Ramos (cell line): ENCODE measurements at regions not wholly inside any gene's neighbourhood (a gene's known extent, or its start where the extent isn't known, plus 50 kb on each side); places are given as distances from the start of the nearest gene placed in this dataset.
"Not testable (repeated sequence)": the region's sequence is repeated elsewhere in the genome, so short reads cannot be mapped to it uniquely, and the experiment has no call there.

Experiments used
- in situ Hi-C: fragments of 300-500 bp; cut with MboI; formaldehyde crosslinking; loops from one replicate; pipeline ENCODE4 v1.14.3; 2022; ENCODE audit warnings: low sequenced_read_pairs; ENCODE audit not compliant: unreplicated experiment

DNA sequence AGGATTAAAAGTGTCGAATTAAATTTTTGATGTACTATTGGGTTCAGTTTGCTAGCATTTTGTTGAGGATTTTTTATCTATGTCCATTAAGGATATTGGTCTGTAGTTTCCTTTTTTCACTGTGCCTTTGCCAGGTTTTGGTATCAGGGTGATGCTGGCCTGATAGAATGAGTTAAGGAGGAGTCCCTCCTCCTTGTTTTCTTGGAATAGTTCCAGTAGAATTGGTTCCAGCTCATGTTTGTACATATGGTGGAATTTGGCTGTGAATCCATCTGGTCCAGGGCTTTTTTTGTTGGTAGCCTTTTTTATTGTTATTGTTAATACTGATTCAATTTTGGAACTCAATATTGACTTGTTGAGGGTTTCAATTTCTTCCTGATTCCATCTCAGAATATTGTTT lies 141.8 kb downstream of the SIM1 start:
- in situ Hi-C loops, result no loop called here

DNA sequence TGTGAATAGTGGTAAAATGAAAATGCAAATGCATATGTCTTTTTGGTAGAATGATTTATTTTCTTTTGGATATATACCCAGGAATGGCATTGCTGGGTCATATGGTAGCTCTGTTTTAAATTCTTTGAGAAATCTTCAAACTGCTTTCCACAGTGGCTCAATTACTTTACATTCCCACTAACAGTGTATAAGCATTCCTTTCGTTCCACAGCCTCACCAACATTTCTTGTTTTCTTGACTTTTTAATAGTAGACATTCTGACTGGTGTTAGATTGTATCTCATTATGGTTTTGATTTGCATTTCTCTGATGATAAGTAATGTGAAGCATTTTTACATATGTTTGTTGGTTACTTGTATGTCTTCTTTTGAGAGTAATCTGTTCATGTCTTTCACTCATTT lies 144.0 kb downstream of the SIM1 start:
- in situ Hi-C loops, result no loop called here

DNA sequence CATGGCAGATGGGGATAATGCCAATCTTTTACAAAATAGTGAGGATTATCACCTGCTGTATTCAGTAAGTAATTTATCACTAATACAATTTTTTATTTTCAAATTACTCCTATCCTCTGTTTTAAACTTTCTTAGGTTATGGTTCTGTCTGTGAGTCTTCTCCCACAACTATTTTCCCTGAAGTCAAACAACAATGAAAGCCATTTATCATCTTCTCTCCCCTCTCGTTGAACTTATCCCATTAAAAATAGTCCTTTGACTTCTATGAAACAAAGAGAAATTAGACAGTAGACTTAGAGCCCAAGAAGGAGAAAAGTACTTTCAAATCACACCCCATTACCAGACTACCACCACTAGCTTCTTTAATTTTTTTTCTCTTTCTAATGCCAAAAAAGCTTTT lies 147.7 kb downstream of the SIM1 start:
- in situ Hi-C loops, result no loop called here

DNA sequence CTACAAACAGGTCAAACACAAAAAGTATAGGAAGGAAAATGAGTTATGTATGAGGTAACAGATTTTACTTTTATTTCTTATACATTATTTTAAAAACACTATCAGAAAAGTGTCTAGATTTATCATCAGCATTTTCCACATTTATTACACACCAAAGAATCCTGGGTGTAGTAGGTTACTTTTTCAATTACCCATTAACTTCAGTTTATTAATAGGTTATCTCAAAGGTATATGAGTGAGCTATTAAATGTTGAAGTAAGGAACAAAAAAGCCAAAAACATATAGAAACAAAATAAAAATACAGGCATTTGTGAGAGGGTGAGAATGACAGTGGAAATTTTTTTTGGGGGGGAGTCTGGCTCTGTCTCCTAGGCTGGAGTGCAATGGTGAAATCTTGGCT lies 150.5 kb downstream of the SIM1 start:
- in situ Hi-C loops, result no loop called here

DNA sequence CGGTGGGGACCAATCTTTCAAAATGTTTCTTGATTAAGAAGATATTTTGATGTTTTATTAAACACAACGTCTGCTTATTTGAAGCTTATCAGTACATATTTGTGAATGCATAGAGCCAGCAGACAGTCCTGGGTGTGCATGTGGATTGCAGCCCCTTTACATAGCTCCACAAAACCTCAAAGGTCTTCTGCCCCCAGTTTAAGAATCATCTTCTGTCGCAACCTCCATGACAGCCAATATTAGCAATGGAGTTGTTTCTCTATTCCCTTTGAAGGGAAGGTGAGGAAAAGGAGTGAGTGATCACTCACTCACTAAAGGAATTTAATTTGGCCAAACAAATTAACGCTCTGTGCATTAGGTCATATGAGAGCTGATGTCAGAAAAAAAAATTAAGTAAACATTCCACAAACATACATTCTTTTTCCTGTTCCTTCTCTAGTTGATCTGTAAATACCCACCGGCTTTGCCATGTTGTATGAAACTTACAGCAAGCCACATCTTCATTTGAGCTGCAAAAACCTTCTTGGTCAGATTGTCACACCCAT lies 152.9 kb downstream of the SIM1 start:
- in situ Hi-C loops, result no loop called here

DNA sequence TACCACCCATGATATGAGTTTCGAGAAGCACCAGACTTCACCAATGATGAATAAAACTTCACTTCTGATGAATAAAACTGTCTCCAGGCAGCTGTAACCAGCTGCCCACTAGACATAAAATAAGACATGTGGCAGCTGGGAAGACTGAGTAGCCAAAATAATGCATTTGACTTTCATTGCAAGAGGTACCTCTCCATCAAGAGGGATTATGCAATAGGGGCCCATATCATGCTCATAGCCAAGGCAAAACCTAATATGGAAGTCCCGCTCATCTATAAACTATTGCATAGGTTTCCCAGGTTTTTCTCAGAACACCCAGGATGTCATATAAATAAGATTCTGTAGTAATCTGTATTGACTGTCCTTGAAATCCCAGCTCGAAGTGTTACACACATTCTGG lies 155.5 kb downstream of the SIM1 start:
- in situ Hi-C loops, result no loop called here

DNA sequence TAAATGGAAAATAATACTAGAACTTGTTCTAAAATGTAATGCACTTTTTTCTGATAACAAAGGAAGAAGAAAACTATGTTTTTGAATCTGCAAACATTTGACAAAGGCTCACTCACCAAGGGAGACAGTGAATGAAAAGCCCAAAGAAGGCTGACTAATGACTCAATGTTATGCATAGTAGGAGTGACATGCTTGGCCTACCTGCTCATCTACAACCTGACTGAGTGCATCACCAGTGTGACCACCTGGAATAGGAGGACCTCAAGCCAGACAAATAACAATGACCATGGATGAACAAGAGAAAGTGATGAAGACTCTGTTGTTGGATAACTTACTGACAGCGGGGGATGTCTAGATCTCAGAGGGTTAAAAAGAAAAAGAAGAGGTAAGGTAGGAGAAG lies 157.2 kb downstream of the SIM1 start:
- in situ Hi-C loops, result no loop called here

DNA sequence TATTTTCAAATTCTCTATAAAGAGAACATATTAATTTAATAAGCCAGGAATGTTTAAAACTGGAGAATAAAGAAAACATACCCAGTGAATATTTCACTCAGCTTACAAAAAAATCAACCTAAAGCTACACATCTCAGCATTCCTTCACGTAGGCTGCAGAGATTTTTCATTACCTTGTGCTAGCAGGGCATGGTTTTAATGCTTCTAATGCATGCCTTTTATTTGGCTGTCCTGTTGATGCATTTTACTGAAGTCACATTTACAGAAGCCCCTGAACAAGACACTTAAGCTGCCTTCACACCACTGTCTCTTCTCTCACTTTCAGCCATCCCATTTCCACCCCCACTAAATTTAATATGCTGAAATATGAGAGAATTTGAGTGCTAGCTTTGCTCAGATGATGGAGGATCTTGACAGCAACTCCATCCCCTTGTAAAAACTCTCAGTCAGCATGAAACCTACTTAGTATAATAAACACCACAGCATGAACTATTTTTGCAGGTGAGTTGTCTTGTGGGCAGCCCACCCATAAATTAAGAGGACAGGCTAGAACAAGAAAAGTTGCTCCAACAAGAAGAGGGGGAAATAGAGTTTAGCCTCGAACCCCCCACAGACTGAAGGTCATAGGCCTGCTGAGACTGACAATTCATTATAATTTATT lies 159.4 kb downstream of the SIM1 start:
- in situ Hi-C loops, result no loop called here

DNA sequence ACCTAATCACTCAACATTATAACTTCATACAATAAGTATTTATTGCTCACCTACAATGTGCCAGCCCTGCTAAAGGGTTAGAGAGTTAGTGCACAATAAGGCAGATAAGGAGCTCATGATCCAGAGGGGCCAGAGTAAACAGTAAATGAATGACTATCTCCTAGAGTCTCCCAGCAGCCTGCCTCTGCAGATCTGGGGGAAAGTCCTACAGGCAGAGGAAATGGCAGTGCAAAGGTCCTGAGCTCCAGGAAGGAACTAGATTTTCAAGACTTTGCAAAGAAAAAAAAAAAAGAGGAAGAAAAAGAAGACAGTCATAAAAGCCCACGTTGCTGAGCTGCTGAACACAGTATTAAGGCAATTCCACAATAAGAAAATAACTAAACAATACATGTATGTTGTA lies 160.1 kb downstream of the SIM1 start:
- in situ Hi-C loops, result no loop called here

DNA sequence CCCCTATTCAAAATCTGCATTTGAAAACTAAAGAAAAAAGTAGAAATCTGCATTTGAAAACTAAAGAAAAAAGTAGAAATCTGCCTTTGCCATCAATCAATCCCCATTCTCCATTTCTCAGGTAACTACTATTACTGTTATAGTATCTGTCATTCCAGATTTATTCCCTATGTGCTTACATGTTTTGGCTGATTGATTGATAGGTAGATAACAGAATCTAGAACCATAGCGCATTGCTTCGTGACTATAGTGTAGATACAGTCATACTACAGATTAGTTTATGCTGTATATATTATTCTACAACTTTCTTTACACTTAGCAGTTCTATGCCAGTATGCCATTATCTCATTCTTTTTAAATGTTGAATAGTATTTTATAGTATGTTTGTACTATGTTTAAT lies 163.0 kb downstream of the SIM1 start:
- in situ Hi-C loops, result no loop called here

DNA sequence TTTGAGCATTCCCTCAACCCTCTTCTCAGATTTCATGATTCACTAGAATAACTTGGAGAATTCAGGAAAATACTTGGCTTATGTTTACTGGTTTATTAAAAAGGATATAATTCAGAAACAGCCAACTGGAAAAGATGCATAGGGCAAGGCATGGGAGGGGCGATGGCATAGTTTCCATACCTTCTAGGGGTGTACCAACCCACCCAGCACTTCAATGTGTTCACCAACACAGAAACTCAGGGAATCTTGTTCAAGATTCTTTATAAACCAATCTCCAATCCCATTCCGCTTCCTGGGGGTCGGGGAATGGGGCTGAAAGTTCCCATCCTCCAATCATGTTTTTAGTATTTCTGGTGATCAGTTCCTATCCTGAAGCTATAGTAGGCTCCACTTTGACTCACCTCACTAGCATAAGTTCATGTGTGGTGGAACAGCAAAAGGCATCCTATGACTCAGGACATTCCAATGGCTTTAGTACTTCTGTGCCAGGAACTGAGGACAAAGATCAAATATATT lies 164.4 kb downstream of the SIM1 start:
- in situ Hi-C loops, result no loop called here

DNA sequence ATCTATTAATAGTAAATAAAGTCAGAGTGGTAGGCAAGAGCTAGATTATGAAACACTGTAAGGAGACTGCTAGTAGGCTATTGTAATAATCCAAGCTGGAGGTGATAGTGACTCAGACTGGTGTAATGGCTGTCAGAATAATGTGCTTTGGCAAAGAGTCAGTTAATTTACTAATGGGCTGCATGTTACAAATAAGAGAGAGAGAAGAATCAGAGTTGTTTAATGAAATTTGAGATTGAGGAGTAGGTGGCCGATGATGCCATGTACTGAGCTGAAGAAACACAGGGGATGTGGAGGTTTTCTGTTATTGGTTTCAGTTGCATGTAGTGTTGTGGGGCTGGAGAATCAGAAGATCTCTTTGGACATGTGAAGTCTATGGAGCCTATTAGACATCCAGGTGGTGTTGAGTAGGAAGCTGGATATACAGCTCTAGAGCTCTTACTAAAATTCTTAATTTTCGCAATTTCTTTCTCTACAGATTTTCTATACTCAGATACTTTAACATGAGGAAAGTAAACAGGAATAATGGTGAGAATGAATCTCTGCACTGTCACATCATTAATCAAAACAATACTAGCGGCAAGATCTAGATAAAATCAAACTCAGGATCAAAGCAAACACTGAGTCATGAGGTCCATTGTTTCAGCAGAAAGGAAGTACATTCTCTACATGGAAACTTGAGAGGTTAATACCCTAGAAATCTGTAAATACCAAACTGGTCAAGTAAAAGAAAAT lies 167.7 kb downstream of the SIM1 start:
- in situ Hi-C loops, result no loop called here

DNA sequence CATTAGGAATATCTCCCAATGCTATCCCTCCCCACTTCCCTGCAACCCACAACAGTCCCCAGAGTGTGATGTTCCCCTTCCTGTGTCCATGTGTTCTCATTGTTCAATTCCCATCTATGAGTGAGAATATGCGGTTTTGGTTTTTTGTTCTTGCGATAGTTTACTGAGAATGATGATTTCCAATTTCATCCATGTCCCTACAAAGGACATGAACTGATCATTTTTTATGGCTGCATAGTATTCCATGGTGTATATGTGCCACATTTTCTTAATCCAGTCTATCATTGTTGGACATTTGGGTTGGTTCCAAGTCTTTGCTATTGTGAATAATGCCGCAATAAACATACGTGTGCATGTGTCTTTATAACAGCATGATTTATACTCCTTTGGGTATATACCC lies 169.5 kb downstream of the SIM1 start:
- in situ Hi-C loops, result not testable (repeated sequence)

DNA sequence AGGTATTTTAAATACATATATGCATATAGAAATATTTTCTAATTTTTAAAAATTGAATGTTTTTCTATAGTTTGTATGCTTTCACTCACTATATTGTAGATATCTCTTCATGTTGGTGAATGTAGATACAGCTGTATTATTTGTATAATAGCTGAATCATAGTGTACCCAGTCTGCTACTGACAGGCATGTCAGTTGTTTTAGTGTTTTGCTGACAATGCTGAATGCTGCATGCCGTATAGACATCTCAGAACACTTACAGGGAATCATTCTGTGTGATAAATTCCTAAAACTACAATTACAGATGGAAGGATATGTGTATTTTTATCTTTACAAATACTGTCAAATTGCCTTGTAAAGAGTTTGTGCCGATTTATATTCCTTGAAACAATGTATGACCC lies 175.4 kb downstream of the SIM1 start:
- in situ Hi-C loops, result no loop called here

DNA sequence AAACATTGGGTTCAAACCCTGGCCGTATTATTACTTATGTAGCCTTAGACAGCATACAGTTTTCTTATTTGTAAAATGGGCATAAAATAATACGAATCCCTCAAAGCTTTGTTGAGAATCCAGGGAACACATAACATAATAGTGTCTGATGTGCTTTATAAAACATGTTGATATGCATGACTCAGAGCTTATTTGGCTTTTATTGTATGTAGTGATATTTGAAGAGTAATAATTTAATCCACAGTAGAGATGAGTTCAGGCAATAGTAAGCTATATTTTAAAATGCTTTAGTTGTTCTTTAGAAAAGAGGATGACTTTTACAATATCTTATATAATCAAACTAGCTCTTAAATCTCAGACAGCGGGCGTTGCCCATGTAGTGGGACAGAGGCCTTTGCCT lies 176.4 kb downstream of the SIM1 start:
- in situ Hi-C loops, result no loop called here

DNA sequence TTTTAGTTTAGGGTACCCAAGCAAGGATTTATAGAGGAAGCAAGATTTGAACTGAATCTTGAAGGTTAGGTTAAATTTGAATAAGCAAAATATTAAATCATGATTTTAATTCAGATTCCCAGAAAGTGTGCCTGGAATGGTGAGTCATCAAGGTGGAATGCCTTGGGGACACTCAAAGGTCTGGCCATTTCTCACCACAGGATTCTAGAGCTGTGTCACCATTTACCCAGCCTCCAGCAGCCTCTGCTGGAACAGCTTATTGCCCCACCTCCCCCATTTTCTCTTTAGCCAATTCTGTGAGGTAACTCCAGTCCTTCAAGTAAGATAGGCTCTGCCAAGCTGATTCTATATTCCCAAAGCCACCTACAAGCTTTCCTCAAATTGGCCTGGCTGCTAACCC lies 181.4 kb downstream of the SIM1 start:
- in situ Hi-C loops, result no loop called here

DNA sequence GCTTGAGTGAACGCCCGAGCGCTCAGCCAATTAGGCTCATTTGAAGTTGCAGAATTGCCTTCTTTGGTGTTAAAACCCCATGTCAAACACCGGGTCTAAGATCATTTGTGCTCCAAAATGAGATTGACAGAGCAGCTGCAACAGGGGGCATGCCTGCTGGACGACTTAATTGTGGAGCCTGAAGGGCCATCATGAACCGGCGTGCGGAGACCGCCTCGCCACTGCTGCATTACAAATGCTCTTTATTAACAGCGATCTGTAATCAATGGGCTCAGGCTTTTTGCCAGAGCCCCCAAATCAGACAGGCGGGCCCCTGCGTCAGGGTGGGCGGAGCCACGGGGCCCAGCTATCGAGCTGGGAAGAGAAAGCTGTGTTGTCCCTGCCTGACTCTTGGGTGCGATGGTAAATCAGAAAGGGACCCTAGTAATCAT lies 183.2 kb downstream of the SIM1 start:
- in situ Hi-C loops, result no loop called here

DNA sequence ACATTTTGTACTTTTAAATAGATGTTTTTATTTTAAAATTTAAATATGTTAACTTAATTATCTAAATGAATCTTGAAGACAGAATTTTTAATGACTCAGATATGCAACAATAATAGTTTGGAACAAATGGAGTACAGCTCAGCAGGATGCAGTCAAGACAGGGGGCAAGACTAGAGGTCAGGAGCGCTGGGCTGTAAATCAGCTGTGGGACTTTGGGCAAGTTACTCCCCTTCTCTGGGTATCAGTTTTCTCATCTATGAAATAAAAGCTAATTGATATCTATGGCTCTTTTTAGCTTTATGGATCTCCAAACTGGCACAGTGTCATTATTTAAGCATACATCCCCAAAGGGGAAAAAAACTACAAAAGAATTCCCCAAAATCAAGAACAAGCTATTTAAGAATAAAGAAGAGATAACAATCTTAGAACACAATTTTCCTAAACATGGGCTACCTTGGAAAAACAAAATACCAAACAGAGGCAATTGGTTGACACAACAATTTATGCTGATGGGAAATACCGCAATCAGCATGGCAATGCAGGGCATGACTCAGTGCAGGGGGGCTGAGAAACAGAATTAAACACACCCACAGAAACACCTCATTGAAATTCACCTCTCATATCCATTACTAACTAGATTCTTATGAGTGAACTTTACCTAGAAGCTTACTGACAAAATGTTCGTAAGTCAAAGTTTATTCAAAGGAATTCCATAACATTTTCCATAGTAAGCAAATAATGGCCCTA lies 188.2 kb downstream of the SIM1 start:
- in situ Hi-C loops, result no loop called here

DNA sequence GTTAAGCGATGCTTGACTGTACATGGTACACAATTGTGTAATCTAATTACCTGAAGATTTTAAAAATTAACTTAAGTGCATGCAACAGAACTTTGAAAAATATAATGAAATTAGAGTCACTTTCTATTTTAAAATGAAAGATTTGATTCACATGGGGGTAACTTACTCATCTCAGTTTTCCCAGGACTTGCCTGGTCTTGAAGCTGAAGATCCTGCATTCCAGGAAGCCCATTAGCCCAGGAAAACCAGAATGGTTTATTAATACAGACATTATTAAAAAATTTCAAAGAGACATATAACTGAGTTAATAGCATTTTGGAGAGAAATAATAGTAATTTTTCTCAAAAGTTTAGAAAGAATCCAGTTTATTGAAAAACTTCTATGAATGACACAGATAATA lies 190.6 kb downstream of the SIM1 start:
- in situ Hi-C loops, result no loop called here

DNA sequence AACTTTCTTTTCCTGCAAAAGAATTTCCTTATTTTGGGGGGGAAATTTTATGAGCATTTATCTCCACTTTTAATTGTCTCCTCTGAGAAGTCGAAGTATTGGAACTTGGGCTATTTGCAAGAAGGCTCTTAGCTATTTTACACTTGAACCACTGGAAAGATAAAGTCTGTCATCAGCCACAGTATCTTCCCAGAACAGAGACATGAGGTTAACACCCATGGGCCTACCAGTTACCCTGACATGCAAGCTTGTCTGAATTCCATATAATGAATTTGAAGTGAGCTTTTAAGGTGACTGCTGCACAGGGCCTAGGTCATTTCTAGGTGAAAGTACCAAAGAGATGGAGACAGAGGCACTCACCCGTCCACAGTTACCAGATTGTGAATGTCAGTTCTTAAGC lies 193.1 kb downstream of the SIM1 start:
- in situ Hi-C loops, result no loop called here

DNA sequence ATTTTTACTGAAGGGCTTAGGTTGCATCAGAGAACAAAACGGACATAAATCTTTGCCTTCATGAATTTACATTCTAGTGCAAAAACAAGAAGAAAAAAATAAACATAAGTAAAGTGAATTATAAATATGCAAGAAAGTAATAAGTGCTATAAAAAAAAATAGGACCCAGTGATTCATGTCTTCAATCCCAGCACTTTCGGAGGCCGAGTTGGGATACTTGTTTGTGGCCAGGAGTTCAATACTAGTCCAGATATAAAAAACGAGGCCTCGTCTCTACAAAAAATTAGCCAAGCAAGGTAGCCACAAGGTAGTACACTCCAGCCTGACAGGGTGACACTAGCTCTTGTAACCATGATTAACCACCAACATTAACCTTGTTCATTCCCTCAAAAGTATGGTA lies 193.5 kb downstream of the SIM1 start:
- in situ Hi-C loops, result no loop called here
